ENCODE measurements at regions not wholly inside any gene's neighbourhood (a gene's known extent, or its start where the extent isn't known, plus 50 kb on each side); places are given as distances from the start of the nearest gene placed in this dataset.

DNA sequence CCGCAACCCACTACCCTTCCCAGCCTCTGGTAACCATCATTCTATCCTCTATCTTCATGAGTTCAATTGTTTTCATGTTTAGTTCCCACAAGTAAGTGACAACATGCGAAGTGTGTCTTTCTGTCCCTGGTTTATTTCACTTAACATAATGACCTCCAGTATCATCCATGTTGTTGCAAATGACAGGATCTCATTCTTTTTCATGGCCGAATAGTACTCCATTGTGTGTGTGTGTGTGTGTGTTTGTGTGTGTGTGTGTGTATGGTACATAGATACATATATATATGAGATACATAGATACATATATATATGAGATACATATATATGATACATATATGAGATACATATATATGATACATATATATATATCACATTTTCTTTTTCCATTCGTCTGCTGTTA lies 196.3 kb upstream of the STK17B start:
- Histone ChIP-seq H3K27ac (ENCODE audit: low read length) (no peak overlapping the region), H3K9ac (ENCODE audit: low read length) (no peak overlapping the region), H2AFZ (ENCODE audit: low read depth, low read length) (no peak overlapping the region), H3K36me3 (replicated peaks; ENCODE audit: low read depth, low read length) (no peaks in the 10 kb centered on the region), H4K20me1 (ENCODE audit: insufficient read depth, low read length) (no peaks in the 10 kb centered on the region), H3K27me3 (ENCODE audit: low read depth, low read length) (no peaks in the 10 kb centered on the region), H3K9me3 (ENCODE audit: insufficient read depth, low read length) (no peaks in the 10 kb centered on the region), H3K4me1 (ENCODE audit: low read length) (no peaks in the 10 kb centered on the region), H3K4me3 (ENCODE audit: low read length) (no peak overlapping the region), H3K4me2 (ENCODE audit: low read length) (no peak overlapping the region), H3K79me2 (ENCODE audit: low read length) (no peaks in the 10 kb centered on the region)
- TF ChIP-seq, protein P1, sequence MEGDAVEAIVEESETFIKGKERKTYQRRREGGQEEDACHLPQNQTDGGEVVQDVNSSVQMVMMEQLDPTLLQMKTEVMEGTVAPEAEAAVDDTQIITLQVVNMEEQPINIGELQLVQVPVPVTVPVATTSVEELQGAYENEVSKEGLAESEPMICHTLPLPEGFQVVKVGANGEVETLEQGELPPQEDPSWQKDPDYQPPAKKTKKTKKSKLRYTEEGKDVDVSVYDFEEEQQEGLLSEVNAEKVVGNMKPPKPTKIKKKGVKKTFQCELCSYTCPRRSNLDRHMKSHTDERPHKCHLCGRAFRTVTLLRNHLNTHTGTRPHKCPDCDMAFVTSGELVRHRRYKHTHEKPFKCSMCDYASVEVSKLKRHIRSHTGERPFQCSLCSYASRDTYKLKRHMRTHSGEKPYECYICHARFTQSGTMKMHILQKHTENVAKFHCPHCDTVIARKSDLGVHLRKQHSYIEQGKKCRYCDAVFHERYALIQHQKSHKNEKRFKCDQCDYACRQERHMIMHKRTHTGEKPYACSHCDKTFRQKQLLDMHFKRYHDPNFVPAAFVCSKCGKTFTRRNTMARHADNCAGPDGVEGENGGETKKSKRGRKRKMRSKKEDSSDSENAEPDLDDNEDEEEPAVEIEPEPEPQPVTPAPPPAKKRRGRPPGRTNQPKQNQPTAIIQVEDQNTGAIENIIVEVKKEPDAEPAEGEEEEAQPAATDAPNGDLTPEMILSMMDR (IDR thresholded peaks at IDR 0.05; ENCODE audit: low read depth, low read length): no peak
- TF ChIP-seq EZH2phosphoT487 (IDR thresholded peaks at IDR 0.05; ENCODE audit: low read depth): no peak

GRCh38 chr2:196368546-196369225 lies 197.3 kb upstream of the STK17B start:
- H3K4me3 ChIP-seq (ENCODE audit: low read length): no peak overlapping the region
- no peak for TF ChIP-seq EZH2phosphoT487 (IDR thresholded peaks at IDR 0.05; ENCODE audit: low read depth)
- TF ChIP-seq, protein P1 (IDR thresholded peaks at IDR 0.05; ENCODE audit: low read depth, low read length): no peak
- no peak overlapping the region for H3K9ac ChIP-seq (ENCODE audit: low read length)
- no peaks in the 10 kb centered on the region for H3K79me2 ChIP-seq (ENCODE audit: low read length)
- H2AFZ ChIP-seq (ENCODE audit: low read depth, low read length): no peak overlapping the region
- no peak overlapping the region for H3K27ac ChIP-seq (ENCODE audit: low read length)
- H3K27me3 ChIP-seq (ENCODE audit: low read depth, low read length): no peaks in the 10 kb centered on the region
- no peak overlapping the region for H3K4me2 ChIP-seq (ENCODE audit: low read length)
- H3K9me3 ChIP-seq (ENCODE audit: insufficient read depth, low read length): no peaks in the 10 kb centered on the region
- H3K36me3 ChIP-seq (replicated peaks; ENCODE audit: low read depth, low read length): no peaks in the 10 kb centered on the region
- H4K20me1 ChIP-seq (ENCODE audit: insufficient read depth, low read length): no peaks in the 10 kb centered on the region
- H3K4me1 ChIP-seq (ENCODE audit: low read length): no peaks in the 10 kb centered on the region

GRCh38 chr2:196369967-196370366 lies 198.6 kb upstream of the STK17B start:
- Histone ChIP-seq H3K27me3 (ENCODE audit: low read depth, low read length) (no peaks in the 10 kb centered on the region), H3K9me3 (ENCODE audit: insufficient read depth, low read length) (no peaks in the 10 kb centered on the region), H3K79me2 (ENCODE audit: low read length) (no peaks in the 10 kb centered on the region), H3K27ac (ENCODE audit: low read length) (no peak overlapping the region), H4K20me1 (ENCODE audit: insufficient read depth, low read length) (no peaks in the 10 kb centered on the region), H3K4me1 (ENCODE audit: low read length) (no peaks in the 10 kb centered on the region), H3K4me3 (ENCODE audit: low read length) (no peak overlapping the region), H3K9ac (ENCODE audit: low read length) (no peak overlapping the region), H3K36me3 (replicated peaks; ENCODE audit: low read depth, low read length) (no peaks in the 10 kb centered on the region), H3K4me2 (ENCODE audit: low read length) (no peak overlapping the region), H2AFZ (ENCODE audit: low read depth, low read length) (no peak overlapping the region)
- TF ChIP-seq EZH2phosphoT487 (IDR thresholded peaks at IDR 0.05; ENCODE audit: low read depth): no peak
- TF ChIP-seq, protein P1 (IDR thresholded peaks at IDR 0.05; ENCODE audit: low read depth, low read length): no peak

- Histone ChIP-seq H3K4me3 (ENCODE audit: low read length) (no peak overlapping the region), H3K79me2 (ENCODE audit: low read length) (no peaks in the 10 kb centered on the region), H3K9me3 (ENCODE audit: insufficient read depth, low read length) (no peaks in the 10 kb centered on the region), H3K36me3 (replicated peaks; ENCODE audit: low read depth, low read length) (no peaks in the 10 kb centered on the region), H4K20me1 (ENCODE audit: insufficient read depth, low read length) (no peaks in the 10 kb centered on the region), H2AFZ (ENCODE audit: low read depth, low read length) (no peak overlapping the region), H3K27me3 (ENCODE audit: low read depth, low read length) (no peaks in the 10 kb centered on the region), H3K9ac (ENCODE audit: low read length) (no peak overlapping the region), H3K27ac (ENCODE audit: low read length) (no peak overlapping the region), H3K4me2 (ENCODE audit: low read length) (no peak overlapping the region), H3K4me1 (ENCODE audit: low read length) (no peaks in the 10 kb centered on the region)
- TF ChIP-seq, protein P1 (IDR thresholded peaks at IDR 0.05; ENCODE audit: low read depth, low read length): no peak
- TF ChIP-seq EZH2phosphoT487 (IDR thresholded peaks at IDR 0.05; ENCODE audit: low read depth): no peak
Observed at GRCh38 chr2:196370381-196370780, 199.0 kb upstream of the STK17B start.

Measured in OCI-LY3 (cell line).